ENCODE measurements at regions not wholly inside any gene's neighbourhood (a gene's known extent, or its start where the extent isn't known, plus 50 kb on each side); places are given as distances from the start of the nearest gene placed in this dataset.

DNA sequence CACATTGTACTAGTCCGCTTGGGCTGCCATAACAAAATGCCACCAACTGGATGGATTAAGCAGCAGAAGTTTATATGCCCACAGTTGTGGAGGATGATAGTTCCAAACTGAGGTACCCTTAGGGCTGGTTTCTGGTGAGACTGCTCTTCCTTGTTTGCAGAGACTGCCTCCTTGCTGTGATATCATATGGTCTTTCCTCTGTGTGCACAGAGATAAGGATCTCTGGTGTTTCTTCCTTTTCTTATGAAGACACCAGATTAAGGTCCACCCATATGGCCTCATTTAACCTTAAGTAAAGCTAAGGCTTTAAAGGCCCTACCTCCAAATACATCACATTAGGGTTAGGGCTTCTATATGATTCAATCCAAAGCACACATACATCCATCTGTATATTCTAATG lies 738.2 kb upstream of the GCFC2 start:
- no peak for DNase-seq

DNA sequence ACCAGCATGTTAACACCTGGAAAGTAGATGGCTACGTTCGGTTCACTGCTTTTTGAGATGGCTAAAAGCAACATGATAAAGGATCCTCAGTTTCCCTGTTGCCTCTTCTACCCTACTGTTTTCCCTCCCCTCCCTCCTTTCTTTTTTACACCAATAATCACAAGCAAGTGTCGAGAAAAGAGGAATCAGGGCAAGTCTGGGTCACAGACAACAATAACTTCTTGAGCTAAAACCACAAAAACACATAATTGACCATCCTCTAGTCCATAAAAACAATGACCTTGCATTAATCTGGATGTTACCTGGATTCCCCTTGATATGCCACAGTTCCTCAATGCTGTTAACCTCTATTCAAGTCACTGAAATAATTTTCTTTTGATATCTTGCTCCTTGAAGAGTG lies 736.6 kb upstream of the GCFC2 start:
- no peak for DNase-seq

DNA sequence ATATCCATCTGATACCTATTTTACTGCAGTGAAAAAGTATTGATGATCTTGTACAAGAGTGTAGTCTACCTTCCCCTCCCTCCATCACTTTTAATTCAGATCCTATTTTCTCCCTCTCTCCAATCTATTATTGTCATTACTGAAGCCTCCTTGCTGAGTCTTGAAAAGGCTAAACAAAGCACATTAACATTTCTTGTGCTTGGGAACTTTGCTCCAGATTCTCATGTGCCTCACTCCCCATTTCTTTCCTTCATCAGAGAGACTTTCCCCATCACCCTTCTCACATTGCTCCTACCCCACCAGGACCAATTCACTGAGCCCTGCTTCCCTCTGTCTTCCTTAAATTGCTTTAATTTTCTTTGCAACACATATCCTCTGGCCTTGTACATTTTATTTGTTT lies 736.2 kb upstream of the GCFC2 start:
- no peak for DNase-seq

DNA sequence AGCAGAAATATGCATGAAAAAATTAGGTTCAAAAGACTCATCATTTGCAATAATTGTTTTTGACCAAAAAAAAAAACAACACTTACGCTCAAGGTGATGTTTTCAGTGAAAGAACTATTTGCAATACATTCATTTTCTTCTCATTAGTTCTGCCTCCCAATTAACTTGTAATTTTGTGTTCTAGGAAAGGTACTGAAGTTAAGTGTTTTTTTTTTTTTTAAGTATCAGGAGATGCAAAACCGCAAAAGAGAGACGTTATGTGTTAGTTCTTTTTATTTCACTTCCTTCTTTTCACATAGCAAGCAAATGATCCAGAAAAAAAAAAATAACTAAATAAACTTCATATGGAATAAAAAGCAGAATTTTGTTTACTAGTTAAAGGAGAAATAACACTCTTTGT lies 735.2 kb upstream of the GCFC2 start:
- DNase-seq: no peak

DNA sequence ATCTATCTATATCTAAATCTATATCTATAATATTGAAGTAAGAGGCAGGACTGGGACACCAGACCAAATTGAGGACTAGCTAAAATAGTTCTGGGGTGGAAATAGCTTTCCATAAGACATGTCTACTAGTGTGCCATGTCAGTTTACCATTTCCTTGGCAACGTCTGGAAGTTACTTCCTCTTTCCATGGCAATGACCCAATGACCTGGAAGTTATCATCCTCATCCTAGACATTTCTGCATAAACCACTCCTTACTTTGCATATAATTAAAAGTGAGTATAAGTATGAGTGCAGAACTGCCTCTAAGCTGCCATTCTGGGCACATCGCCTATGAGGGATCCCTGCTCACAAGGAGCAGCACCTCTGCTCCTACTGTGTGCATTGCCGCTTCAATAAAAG lies 734.0 kb upstream of the GCFC2 start:
- DNase-seq: no peak

DNA sequence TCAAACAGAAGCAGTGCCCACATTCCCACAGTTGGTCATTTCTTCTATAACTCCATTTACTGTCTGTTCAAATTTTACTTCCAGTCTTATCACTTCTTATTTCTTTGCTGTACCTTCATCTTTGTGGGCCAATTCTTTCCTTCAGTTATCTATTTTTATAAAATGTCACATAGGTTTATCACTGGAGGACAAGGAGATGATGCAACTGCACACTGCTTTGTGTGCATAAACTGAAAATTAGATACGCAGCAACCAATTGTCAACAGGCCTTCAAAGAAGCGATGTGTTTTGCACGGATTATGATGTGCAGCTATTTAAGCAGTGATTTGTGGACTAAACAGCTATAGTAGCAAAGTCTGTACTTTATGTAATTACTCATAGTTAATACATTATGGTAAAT lies 726.8 kb upstream of the GCFC2 start:
- DNase-seq: no peak

DNA sequence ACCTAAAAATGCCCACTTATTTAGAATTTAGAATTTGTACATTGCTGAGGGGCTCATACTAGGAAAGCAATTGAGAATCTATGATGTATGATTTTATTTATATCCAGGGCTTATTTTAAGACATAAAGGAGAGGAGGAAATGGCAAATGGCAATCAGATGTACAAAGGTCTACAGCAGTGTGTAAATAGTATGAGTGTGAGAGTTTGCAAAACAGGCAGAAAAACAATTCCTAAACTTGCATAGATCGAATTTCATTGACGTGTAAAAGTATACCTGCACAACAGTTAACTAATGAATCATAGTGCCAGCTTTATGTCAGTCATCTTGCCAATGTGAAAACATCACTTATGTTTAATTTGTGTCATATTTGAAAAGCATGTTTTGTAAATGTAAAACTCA lies 718.7 kb upstream of the GCFC2 start:
- DNase-seq: no peak

DNA sequence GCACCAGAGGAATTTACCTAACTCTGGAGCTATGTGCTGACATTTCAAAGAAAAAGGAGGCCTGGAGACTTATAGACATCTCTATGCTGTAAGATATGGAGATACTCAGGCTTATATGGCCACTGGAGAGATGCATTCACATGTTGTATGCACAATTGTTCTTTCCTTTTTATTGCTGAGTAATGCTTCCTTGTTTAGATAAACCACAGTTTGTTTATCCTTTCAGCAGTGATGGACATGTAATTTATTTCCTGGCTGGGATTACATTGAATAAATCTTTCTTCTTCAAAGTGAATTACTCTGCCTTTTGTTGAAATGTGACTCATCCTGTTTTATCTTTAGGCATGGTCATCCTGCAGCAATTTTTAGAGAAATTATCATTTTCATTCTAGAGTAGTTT lies 716.7 kb upstream of the GCFC2 start:
- DNase-seq: no peak

DNA sequence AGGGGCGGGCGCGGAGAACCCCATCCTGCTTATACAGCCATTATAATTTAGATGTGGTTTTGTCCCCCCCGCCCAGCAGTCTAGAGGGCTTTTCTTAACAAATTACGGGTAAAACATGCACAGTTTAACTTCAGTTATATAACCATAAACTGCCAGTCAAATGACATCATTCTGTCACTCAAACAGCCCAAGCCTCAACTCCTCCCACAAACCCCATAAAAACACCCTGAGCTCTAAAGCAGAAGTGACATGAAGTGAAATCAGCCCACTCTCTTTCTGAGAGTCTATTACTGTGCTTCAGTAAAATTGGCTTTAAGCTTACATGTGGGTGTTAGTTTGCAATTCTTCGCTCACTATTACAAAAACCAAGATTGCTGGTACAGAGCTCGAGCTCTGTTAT lies 705.1 kb upstream of the GCFC2 start:
- DNase-seq: no peak

DNA sequence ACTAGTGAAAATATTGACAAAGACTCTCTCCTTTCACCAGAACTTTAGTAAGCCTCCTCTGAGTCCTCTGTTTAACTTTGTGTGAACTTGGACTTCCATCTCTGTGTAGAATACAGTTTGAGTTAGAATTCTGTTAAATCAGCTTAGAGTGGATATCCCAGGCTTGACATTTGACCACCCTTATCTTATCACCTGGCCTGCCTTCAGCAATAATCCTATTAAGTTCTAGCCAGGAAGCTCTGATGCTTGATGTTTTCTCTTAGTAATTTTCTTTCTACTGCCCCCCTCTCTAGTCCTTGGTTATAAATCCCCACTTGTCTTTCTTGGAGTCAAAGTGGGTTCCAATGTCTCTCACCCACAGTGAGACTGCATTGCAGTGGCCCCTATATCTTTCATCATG lies 702.7 kb upstream of the GCFC2 start:
- DNase-seq: no peak

DNA sequence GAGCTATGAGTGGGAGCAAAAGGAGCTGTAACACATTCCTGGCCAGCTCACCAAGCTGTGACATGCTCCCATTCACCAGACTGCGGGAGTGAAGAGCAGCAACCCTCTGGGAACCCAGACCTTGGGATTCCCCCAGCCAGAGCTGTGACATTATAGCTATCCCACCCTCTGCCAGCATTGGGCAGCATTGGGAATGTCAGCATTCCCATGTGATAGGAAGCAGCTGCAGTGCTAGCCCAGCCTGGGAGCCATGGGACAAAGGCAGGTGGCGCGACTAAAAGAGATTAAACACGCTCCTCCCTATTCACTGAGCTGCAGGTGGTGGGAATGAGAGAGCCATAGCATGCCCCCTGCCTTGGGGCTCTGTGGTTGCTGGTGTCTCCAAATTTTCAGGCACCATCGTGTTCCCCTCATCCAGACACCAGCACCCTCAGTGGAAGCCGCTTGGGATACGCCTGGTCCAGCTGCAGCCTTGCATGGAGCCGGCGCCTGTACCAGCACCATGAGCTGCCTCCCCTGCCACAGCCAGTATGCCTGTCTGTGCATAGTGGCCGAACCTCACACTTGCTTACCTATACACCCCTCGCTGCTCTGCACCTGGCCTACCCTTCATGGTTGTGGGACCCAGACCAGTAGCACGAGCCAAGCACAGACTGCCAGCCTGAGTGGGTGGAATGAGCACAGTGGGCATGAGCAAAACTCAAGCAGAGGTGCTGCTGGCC lies 695.6 kb upstream of the GCFC2 start:
- no peak for DNase-seq

DNA sequence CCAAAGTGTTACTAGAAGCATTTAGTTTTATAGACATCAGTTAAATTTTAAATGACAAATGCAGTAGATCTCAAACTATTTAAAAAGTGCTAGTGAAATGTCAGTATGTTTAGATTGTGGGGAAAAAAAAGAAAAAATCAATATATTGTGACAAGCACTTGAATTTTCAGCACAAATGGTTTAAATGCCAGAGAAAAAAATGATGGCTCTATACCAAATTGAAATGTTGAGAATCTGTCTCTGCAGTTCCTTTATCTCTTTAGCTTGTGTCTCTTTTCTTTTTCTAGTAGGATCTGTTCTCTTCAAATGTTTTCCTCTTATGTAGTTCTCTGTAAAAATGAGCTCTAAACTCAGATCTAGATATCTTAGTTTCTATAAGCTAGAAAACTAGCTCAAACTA lies 682.6 kb upstream of the GCFC2 start:
- no peak for DNase-seq

DNA sequence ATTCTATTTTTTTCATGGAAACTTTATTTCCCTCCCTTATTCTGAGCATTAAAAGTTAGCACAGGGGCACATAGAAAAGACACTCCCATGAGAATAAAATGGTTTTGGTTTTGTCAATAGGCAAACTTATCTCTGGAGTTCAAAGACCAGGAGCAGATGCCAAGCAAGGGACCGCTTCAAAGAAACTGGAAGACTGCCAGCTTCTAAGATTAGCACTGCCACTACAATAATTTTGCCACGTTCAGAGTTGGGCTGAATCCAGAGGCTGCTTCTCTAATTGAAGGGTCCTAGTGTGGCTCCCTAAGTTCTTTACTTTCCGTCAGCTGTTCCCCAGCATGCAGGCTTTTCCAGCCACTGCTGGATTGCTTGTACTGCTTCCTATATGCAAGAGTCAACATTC lies 681.0 kb upstream of the GCFC2 start:
- DNase-seq: no peak

DNA sequence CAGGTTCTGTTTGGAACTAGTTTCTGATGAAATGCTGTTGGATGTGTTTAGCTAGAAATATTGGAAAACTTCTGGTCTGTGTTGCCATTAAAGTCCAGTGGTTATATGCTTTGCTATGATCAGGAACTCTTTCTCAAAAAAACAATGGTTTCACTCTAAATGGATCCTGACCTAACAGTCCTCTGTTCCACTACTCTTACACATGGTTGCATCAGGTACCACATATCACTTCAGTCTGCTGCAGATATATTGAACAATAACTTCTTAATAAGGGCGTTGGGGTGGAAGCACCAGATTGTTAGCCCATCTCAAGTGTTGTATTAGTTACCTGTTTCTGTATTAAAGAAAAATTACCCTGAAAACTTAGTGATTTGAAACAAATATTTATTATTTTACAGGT lies 676.6 kb upstream of the GCFC2 start:
- no peak for DNase-seq

DNA sequence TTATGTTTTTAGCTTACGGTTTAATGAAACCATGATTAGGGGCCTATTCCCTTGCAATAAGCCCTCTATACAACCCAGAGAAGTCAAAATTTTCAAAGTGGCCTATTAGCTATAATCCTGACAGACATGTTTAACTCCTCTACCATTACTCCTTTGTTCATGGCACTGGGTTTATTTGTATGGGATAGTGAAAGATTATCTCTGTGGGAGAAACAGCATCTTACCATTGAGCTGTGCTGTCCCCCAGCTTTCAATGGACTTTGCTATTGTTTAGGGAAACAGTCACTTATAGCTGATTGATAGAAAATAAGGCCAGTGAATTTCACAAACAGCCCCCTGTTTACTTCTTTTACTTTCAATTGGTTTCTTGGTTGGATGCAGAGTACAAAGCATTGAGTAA lies 675.2 kb upstream of the GCFC2 start:
- DNase-seq: no peak

DNA sequence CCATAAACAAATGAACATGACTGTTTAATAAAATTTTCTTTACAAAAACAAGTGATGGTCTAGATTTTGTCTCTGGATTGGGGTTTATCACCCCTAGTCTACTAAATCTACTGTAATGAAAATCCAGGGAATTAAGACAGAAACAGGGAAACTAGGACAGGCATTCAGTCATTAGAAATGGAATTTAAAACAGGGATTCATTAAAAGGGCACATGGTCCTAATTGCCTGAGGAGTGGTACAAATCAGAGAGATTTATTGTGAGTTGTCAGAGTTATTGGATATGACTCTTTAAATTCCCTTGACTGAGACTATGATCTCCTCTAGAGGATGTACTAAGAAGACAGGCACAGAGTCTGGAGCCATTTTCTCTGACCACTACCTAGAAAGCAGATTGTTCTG lies 670.9 kb upstream of the GCFC2 start:
- DNase-seq: no peak

DNA sequence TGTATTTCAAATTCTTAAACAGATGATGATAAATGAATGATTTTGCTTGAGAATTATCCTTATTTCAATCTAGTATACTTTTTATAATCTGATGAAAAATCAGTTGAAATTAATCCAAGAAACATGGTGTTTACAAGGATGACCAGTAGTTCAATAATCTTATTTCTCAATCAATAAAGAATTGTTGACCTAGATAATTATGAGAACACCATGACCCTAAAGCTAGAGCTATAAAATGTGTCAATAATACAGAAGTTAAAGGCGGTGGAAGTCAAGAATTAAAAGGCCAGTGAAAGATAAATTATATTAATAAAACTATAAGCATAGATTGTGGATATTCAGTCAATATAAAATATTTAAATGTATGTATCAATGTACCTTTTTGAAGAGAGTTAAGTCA lies 667.4 kb upstream of the GCFC2 start:
- no peak for DNase-seq

DNA sequence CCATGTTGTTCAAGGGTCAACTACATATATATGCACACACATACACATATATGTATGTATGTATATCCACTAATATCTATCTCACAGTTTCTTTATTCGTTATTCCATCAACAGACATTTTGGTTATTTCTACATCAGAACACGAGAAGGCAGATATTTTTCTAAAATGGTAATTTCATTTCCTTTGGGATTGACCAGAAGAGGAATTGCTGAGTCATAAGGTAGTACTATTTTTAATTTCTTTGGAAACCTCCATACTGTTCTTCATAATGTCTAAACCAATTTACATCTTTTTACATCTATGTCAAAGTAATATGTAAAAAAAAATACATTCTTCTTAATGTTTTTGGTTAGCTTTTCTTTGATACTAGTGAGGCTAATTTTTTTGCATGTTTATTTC lies 630.7 kb upstream of the GCFC2 start:
- DNase-seq: no peak

DNA sequence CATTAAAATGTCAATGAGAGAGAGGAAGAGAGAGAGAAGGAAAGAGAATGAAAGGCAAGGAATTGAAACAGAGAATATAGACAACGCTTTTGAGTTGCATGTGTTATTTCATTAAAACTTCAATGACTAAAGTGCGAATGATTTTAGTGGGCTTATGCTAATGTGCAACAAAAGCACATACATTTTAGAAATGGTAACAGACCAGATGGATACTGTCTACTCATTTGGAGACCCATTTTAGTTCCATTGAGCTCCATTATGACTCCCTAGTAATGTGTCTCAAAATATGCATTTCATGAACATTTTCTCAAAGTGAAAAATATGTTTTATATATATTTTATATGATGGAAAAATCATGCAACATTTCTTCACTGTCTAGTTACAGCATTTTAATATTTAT lies 622.2 kb upstream of the GCFC2 start:
- DNase-seq: no peak

DNA sequence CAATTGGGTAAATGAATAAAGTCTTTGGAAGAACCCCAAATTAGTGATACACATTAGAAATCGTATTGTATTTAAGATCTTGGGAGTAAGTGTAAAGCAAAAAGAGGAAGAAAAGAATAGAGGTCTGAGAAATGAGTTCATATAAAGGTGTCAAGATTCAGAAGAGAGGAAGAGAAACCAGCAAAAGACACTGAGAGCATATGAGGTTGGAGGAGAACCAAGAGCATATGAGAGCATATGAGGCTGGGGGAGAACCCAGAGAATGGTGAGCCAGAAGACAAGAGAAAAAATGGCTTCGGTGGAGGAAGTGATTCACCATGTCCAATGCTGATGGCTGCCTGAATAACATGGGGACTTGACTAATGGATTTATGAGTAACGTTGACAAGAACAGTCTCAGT lies 620.1 kb upstream of the GCFC2 start:
- no peak for DNase-seq

DNA sequence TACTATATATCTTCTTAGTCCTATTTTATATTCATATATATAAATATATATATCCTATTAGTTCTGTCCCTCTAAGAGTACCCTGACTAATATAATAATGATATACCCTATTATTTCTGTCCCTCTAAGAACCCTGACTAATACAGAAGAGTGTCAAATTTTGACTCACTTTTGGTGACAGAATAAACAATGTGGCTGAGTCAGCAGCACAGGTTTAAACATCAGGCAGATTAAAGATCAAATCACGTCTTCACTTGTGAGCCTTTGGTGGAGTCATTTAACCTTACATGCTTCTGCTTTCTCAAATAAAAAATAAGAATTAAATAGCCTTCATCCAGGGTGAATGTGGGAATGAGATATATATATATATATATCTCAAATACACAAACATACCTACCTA lies 615.9 kb upstream of the GCFC2 start:
- no peak for DNase-seq

DNA sequence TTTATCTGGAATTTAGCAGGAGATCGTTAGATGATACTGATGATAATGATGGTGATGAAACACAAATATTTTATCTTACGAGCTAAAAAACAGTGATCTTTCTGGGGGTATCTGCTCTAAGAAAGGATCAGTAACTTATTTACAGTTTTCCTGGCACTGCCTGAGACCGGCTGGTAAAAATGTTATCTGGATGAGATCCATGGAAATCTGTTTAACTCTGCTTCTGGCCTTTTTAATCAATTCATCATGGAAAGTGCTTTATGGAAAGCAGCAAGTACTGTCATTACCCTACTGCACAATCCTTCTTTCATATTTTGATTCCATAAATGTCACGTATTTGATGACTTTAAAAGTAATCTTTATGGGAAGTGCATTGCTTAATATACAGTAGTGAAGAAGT lies 612.7 kb upstream of the GCFC2 start:
- DNase-seq: no peak

DNA sequence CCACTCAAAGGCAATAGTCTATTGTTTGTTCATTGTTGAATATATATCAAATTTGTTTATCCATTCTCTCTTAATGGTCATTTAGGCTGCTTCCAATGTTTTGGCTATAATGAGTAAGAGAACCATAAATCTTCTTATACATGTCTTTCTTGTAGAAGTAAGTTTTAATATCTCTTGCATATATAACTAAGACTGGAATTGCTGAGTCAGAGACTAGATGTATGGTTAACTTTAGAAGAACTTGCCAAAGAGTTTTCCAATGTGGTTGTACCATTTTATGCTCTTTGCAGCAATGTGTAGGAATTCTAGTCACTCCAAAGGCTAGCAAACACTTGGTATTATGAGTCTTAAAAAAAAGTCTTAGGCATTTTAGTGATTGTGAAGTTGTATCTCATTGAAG lies 610.0 kb upstream of the GCFC2 start:
- no peak for DNase-seq

DNA sequence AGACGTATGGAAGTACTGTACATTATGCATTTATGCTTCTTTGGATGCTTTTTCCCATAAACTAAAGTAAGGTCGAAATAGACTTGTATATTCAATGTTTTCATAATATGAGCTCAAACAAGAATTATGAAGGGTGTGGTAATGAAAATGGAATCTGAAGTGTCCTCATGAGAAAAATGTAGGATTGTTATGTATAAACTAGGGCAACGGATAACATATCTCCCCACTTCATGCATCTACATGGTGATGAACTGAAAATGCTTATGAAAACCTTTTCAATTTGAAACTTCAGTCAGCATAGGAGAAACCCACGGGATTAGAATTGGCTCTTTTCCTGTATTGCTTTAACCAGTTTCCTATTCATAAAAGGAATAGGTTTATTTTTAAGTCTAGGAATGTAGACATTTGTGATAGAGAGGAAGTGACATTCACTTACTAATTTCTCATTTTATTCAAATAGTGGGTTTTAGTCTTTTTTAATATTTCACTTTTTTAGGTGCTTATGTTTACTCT lies 608.2 kb upstream of the GCFC2 start:
- DNase-seq: no peak

DNA sequence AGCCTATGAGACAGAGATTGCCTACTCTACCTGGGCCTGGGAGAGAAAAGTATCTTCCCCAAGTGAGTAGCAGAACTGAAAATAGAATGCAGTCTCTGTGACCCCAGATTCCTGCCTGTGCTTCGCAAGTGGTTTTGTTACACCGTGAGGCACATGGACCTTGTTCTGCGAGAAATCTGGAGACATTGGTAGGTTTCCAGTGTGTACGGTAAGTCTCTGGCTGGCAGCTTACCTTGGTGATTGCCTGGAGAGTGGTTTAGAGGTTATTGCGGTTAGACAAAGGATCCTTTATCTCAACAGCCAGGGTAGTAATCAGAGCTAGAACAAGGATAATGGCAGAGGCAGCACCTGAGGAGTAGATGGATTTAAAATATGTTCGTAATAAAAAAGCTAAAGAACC lies 606.0 kb upstream of the GCFC2 start:
- DNase-seq: no peak
